ENCODE measurements at regions not wholly inside any gene's neighbourhood (a gene's known extent, or its start where the extent isn't known, plus 50 kb on each side); places are given as distances from the start of the nearest gene placed in this dataset.

GRCh38 chr15:53224371-53224770 is 434.2 kb upstream of the ONECUT1 start:
- H3K27me3 ChIP-seq (ENCODE audit: insufficient read depth, poor library complexity, severe bottlenecking) = no peaks in the 10 kb centered on the region
- TF ChIP-seq GABPA (IDR thresholded peaks at IDR 0.05; ENCODE audit: low read depth) (no peak), POLR2AphosphoS5 (IDR thresholded peaks at IDR 0.05; ENCODE audit: low read depth) (no peak), REST (IDR thresholded peaks at IDR 0.05; ENCODE audit: insufficient replicate concordance, low read depth) (no peak), CTCF (IDR thresholded peaks at IDR 0.05; ENCODE audit: insufficient read depth, low read length) (no peak), SPI1 (IDR thresholded peaks at IDR 0.05; ENCODE audit: borderline replicate concordance, low read depth) (no peak)
- no peak for DNase-seq (ENCODE audit: low read depth in 1 of 2, low spot score in 1 of 2)
- H3K27ac ChIP-seq (replicated peaks) = no peak overlapping the region
- H3K4me3 ChIP-seq (replicated peaks; ENCODE audit: insufficient read depth, low read length) = no peak overlapping the region

- no peak overlapping the region for H3K4me3 ChIP-seq (replicated peaks; ENCODE audit: insufficient read depth, low read length)
- H3K27me3 ChIP-seq (ENCODE audit: insufficient read depth, poor library complexity, severe bottlenecking) = no peaks in the 10 kb centered on the region
- no peak for DNase-seq (ENCODE audit: low read depth in 1 of 2, low spot score in 1 of 2)
- no peak overlapping the region for H3K27ac ChIP-seq (replicated peaks)
- TF ChIP-seq GABPA (IDR thresholded peaks at IDR 0.05; ENCODE audit: low read depth) (no peak), CTCF (IDR thresholded peaks at IDR 0.05; ENCODE audit: insufficient read depth, low read length) (no peak), SPI1 (IDR thresholded peaks at IDR 0.05; ENCODE audit: borderline replicate concordance, low read depth) (no peak), POLR2AphosphoS5 (IDR thresholded peaks at IDR 0.05; ENCODE audit: low read depth) (no peak), REST (IDR thresholded peaks at IDR 0.05; ENCODE audit: insufficient replicate concordance, low read depth) (no peak)
Measured at GRCh38 chr15:53223815-53224214, 433.7 kb upstream of the ONECUT1 start.

- DNase-seq (ENCODE audit: low read depth in 1 of 2, low spot score in 1 of 2) = no peak
Measured at GRCh38 chr15:53218666-53219580, 428.8 kb upstream of the ONECUT1 start.

More at GRCh38 chr15:53218666-53219580, 428.8 kb upstream of the ONECUT1 start:
- H3K27me3 ChIP-seq (ENCODE audit: insufficient read depth, poor library complexity, severe bottlenecking) = peaks cover 5% of the 10 kb centered on the region
- H3K27ac ChIP-seq (replicated peaks) = no peak overlapping the region
- no peak overlapping the region for H3K4me3 ChIP-seq (replicated peaks; ENCODE audit: insufficient read depth, low read length)
- TF ChIP-seq CTCF (IDR thresholded peaks at IDR 0.05; ENCODE audit: insufficient read depth, low read length) (no peak), SPI1 (IDR thresholded peaks at IDR 0.05; ENCODE audit: borderline replicate concordance, low read depth) (no peak), POLR2AphosphoS5 (IDR thresholded peaks at IDR 0.05; ENCODE audit: low read depth) (no peak), GABPA (IDR thresholded peaks at IDR 0.05; ENCODE audit: low read depth) (no peak), REST (IDR thresholded peaks at IDR 0.05; ENCODE audit: insufficient replicate concordance, low read depth) (no peak)

Data from HL-60 (cell line).